NCI-H2196 (cell line): ENCODE measurements at regions not wholly inside any gene's neighbourhood (a gene's known extent, or its start where the extent isn't known, plus 50 kb on each side); places are given as distances from the start of the nearest gene placed in this dataset.

ENCODE experiments used
- DNase-seq: peaks from one replicate; lab custom pipeline; 2025; ENCODE audit not compliant: unreplicated experiment; lab: John Stamatoyannopoulos, UW

GRCh38 chr2:37588316-37588777, 83.1 kb downstream of the CDC42EP3 start:
- no peak for DNase-seq

GRCh38 chr2:37589298-37589697, 82.1 kb downstream of the CDC42EP3 start:
- DNase-seq, result no peak

DNA sequence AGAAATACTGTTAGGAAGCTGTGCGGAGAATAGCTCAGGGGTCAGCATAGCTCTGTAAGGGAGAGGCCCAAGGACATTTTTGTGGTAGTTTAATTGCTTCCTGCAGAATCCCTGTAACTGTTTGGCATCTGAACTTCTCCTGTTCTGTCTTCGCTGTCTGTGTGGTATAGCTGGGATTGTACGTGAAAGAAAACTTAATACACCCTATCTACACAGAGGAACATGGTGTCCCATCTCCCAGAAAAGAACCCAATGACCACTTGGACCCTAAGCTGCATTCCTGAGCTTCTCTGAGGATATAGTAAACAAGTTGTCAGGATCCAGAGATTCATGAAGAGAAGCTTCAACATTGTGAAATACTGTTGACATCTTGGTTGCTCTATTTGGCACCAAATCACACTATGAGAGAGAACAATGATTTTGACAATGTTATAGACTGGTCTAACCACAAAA, 81.3 kb downstream of the CDC42EP3 start:
- DNase-seq, result no peak
